HFFc6 (cell line): ENCODE measurements at regions not wholly inside any gene's neighbourhood (a gene's known extent, or its start where the extent isn't known, plus 50 kb on each side); places are given as distances from the start of the nearest gene placed in this dataset.
A peak's percentile ranks its signal among the peaks of the same experiment; 100 is the strongest.

Source experiments
- DNase-seq: peaks from one replicate; pipeline ENCODE4 v3.0.0-alpha.2; 2018
- H3K27ac Mint-ChIP-seq: 2 replicates; pipeline ENCODE4 v1.8.0; 2020; ENCODE audit warnings: mild to moderate bottlenecking, mixed read lengths
- H3K27me3 Mint-ChIP-seq: 2 replicates; pipeline ENCODE4 v1.8.0; 2021; ENCODE audit warnings: mild to moderate bottlenecking, moderate library complexity, mixed read lengths; ENCODE audit not compliant: insufficient read depth
- H3K36me3 Mint-ChIP-seq: 2 replicates; pipeline ENCODE4 v1.8.0; 2021; ENCODE audit warnings: low read depth, mixed read lengths
- H3K4me1 Mint-ChIP-seq: 2 replicates; pipeline ENCODE4 v1.8.0; 2020; ENCODE audit warnings: low read depth, mixed read lengths
- H3K4me3 Mint-ChIP-seq: 2 replicates; pipeline ENCODE4 v1.8.0; 2020; ENCODE audit warnings: mild to moderate bottlenecking, moderate library complexity, mixed read lengths
- H3K9me3 Mint-ChIP-seq: 2 replicates; pipeline ENCODE4 v1.8.0; 2020; ENCODE audit warnings: mild to moderate bottlenecking, mixed read lengths
- TF ChIP-seq, protein P1 (sequence below): fragments of 200-600 bp; sonication (generic); IDR thresholded peaks from 2 replicates; pipeline ENCODE4 v1.5.0; 2021; ENCODE audit warnings: antibody characterized with exemption, mild to moderate bottlenecking

DNA sequence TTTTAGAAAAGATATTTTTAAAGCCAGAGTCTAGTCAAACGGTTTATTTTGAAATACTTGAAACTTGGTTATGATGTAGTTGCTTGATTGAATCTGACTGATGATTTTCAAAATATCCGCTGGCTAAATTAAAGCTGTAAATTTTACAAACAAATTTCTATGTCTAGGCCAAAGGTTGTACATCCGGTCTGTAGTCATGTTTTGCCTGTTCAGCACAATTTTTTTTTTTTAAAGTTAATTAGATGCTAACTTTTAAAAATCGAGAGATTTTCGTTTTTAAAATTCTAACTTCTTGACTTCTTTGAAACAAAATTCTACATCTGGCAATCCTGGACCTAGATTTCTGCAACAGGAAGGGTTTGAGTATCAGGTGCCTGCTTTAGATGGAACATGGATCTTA, 412.4 kb downstream of the TXNL1 start:
- peaks cover 14% of the 10 kb centered on the region for H3K9me3 Mint-ChIP-seq
- no peak for DNase-seq
- peaks cover 20% of the 10 kb centered on the region for H3K36me3 Mint-ChIP-seq
- H3K4me1 Mint-ChIP-seq = peaks cover 13% of the 10 kb centered on the region; the same call in 1 of the 2 replicates
- H3K27ac Mint-ChIP-seq = no peak overlapping the region
- H3K27me3 Mint-ChIP-seq = no peaks in the 10 kb centered on the region; the same call in none of the 2 replicates
- TF ChIP-seq, protein P1, sequence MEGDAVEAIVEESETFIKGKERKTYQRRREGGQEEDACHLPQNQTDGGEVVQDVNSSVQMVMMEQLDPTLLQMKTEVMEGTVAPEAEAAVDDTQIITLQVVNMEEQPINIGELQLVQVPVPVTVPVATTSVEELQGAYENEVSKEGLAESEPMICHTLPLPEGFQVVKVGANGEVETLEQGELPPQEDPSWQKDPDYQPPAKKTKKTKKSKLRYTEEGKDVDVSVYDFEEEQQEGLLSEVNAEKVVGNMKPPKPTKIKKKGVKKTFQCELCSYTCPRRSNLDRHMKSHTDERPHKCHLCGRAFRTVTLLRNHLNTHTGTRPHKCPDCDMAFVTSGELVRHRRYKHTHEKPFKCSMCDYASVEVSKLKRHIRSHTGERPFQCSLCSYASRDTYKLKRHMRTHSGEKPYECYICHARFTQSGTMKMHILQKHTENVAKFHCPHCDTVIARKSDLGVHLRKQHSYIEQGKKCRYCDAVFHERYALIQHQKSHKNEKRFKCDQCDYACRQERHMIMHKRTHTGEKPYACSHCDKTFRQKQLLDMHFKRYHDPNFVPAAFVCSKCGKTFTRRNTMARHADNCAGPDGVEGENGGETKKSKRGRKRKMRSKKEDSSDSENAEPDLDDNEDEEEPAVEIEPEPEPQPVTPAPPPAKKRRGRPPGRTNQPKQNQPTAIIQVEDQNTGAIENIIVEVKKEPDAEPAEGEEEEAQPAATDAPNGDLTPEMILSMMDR = no peak
- no peak overlapping the region for H3K4me3 Mint-ChIP-seq

DNA sequence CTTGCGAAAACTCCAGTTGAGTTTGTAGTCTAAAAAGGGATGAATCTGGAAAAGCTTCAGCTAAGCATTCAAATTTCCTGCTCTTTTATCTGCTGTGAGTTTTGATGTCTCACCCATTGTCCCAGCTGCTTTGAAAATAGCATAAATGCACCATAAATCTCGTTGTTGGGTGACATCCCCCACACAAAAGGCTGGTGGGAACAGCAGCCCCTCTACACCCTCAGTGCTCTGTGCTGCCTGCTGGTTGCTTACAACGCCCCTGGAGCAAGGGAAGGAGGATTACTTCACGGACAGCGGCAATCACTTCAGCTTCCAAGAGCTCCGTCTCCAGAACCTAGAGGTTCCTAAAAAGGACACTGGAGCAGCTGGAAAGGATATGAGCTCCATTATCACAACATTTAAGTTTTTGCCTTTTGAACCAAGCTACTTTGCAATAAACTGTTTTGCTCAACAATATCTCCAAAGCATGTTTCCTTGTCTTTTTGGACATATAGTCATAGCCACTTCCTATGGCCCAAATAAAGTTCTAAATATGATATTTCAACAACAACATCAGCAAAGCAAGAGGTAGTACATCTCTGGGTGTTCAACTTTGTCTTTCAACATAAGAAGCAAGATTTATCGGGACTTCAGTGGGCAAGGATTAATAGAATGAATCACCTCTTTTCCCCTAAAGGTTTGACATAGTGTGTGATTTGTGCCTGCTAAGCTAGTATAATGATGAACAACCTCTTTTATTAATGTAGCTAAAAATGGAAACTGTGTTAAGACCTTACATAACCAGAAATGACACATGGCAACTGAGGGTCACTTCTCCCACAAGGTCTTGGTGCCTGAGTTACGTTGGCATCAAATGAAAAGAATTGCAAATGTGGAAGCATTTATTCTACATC, 413.5 kb downstream of the TXNL1 start:
- Mint-ChIP-seq H3K27me3 (no peaks in the 10 kb centered on the region; the same call in none of the 2 replicates), H3K4me1 (peaks cover 18% of the 10 kb centered on the region; the same call in 1 of the 2 replicates), H3K27ac (no peak overlapping the region), H3K36me3 (peaks cover 9% of the 10 kb centered on the region), H3K4me3 (no peak overlapping the region), H3K9me3 (peaks cover 3% of the 10 kb centered on the region; the same call in 1 of the 2 replicates)
- no peak for DNase-seq
- TF ChIP-seq, protein P1 = no peak

DNA sequence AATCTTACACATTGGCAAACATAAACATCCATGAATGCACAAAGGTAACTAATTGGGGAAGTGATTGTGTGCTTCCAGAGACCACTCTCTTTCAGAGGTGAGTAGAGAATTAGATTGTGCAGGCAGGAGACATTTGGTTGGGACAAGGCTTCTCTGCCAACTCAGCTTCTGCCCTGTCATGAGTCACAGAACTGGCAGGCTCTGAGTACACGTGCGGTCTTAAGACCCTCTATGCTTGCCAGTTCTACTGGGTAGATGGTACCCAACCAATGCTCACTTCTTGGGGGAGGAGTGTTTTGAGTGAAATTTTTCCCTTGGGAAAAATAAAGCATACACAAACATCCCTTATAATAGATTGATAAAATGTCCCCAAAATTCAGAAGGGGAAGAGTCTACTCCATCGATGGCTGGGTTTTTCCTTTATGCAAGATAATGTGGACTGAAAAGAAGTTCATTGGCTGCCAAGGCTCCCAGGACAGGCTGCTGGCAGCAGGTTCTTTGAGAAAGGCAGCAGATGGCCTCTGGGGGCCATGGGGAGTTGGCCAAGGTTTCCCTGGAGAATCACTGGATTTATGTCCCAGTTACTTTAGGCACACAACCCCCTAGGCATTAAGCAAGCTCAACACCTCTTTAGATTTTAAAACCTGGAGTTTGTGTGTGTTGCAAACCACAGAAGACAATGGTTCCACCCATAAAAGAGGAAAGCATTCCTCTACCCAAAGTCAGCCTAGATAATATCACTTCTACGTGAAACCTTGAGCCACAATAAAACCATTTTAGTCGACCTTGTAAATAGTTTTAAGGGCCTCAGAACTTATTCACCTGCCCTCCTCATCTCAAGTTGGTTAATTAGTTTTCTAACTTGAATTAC, 417.0 kb downstream of the TXNL1 start:
- peak; percentile 18 for DNase-seq
- Mint-ChIP-seq H3K36me3 (no peaks in the 10 kb centered on the region), H3K4me1 (peaks cover 25% of the 10 kb centered on the region), H3K27ac (no peak overlapping the region), H3K4me3 (no peak overlapping the region), H3K27me3 (no peaks in the 10 kb centered on the region), H3K9me3 (no peaks in the 10 kb centered on the region)
- TF ChIP-seq, protein P1 = no peak

DNA sequence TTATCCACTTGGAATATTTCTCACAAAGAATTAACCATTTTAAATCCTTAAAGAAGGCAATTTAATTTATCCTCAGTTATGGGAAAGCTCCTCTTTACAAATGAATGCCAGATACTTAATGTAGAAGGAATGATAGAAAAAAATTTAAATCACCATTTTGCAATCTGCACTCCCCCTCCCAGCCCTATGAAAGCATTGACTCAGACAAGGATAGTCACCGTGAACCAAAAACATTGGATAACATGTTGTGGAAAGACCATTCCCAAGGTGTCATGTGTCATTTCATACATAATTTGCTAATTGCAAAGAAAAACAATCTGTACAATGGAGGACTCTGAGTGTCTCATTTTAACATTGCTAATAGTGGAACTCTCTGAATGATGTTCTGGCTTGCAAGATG, 421.0 kb downstream of the TXNL1 start:
- H3K4me3 Mint-ChIP-seq = no peak overlapping the region
- peaks cover 25% of the 10 kb centered on the region for H3K4me1 Mint-ChIP-seq
- TF ChIP-seq, protein P1 = no peak
- no peaks in the 10 kb centered on the region for H3K27me3 Mint-ChIP-seq
- no peaks in the 10 kb centered on the region for H3K36me3 Mint-ChIP-seq
- no peak for DNase-seq
- no peaks in the 10 kb centered on the region for H3K9me3 Mint-ChIP-seq
- H3K27ac Mint-ChIP-seq = no peak overlapping the region

DNA sequence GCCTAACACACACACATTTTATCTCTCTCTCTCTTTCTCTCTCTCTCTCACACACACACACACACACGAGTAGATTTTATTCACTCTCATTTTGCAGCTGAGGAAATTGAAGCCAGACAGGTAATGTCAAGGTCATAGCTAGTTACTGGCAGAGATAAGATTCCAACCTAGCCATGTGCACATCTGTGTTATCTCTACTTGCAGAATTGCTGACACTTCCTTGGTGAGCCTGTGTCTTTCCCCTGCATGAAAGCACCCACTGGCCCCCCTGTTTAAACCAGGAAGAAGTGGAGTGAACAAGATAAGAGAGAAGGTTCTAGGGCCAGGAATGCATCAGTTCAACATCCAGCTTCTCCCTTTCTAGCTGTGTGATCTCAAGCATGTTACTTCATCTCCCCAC, 423.7 kb downstream of the TXNL1 start:
- Mint-ChIP-seq H3K9me3 (no peaks in the 10 kb centered on the region), H3K27ac (no peak overlapping the region)
- DNase-seq = no peak

More for the DNA sequence above, 423.7 kb downstream of the TXNL1 start:
- TF ChIP-seq, protein P1 = no peak
- Mint-ChIP-seq H3K36me3 (no peaks in the 10 kb centered on the region), H3K4me1 (peaks cover 6% of the 10 kb centered on the region; the same call in 1 of the 2 replicates), H3K4me3 (no peak overlapping the region), H3K27me3 (no peaks in the 10 kb centered on the region)
